Keratinocyte (primary cell): ENCODE measurements at regions not wholly inside any gene's neighbourhood (a gene's known extent, or its start where the extent isn't known, plus 50 kb on each side); places are given as distances from the start of the nearest gene placed in this dataset.

Experiments used
- DNase-seq: peaks from one replicate; pipeline ENCODE4 v3.0.0-alpha.2; 2011; ENCODE audit warnings: low read depth, missing footprints, low spot score
- FAIRE-seq: peaks from 2 replicates; lab custom pipeline; 2011; peaks lifted over from hg19 to GRCh38; lab: Jason Lieb, UNC
- H2AFZ ChIP-seq: 2 replicates; pipeline ENCODE4 v1.6.0; 2012; ENCODE audit warnings: low read length, control low read depth, inconsistent platforms; ENCODE audit not compliant: control insufficient read depth
- H3K27ac ChIP-seq: 2 replicates; pipeline ENCODE4 v1.5.1; 2011; ENCODE audit warnings: low read length; ENCODE audit not compliant: control insufficient read depth, insufficient read depth
- H3K27me3 ChIP-seq: 3 replicates; pipeline ENCODE4 v1.6.0; 2011; ENCODE audit warnings: low read length; ENCODE audit not compliant: control insufficient read depth, insufficient read depth; ENCODE audit errors: extremely low read depth
- H3K36me3 ChIP-seq, 2 experiments: 2 replicates in 1 of 2; 3 replicates in 1 of 2; pipeline ENCODE4 v1.5.1; 2011; ENCODE audit warnings: low read length in 2 of 2, mild to moderate bottlenecking in 1 of 2; ENCODE audit not compliant: control insufficient read depth in 2 of 2, insufficient read depth in 2 of 2; ENCODE audit errors: extremely low read depth in 1 of 2
- H3K4me1 ChIP-seq: 3 replicates; pipeline ENCODE4 v1.5.1; 2011; ENCODE audit warnings: low read length; ENCODE audit not compliant: control insufficient read depth, insufficient read depth; ENCODE audit errors: extremely low read depth
- H3K4me2 ChIP-seq: 3 replicates; pipeline ENCODE4 v1.6.0; 2011; ENCODE audit warnings: low read depth, low read length; ENCODE audit not compliant: control insufficient read depth, insufficient read depth; ENCODE audit errors: extremely low read depth
- H3K4me3 ChIP-seq, 3 experiments: fragments of 200-600 bp in 1 of 3; sonication (generic) in 1 of 3; 2 replicates in 2 of 3; 3 replicates in 1 of 3; pipeline ENCODE4 v1.5.1; 2011 to 2016; ENCODE audit warnings: low read length in 3 of 3, mild to moderate bottlenecking in 3 of 3, control low read depth in 2 of 3, inconsistent platforms in 1 of 3, low read depth in 1 of 3, mixed read lengths in 1 of 3, mixed run types in 1 of 3, moderate library complexity in 1 of 3; ENCODE audit not compliant: control insufficient read depth in 2 of 3, insufficient read depth in 2 of 3; ENCODE audit errors: extremely low read depth in 1 of 3
- H3K79me2 ChIP-seq: 2 replicates; pipeline ENCODE4 v1.6.0; 2012; ENCODE audit warnings: low read length; ENCODE audit not compliant: control insufficient read depth, insufficient read depth
- H3K9ac ChIP-seq: 3 replicates; pipeline ENCODE4 v1.6.0; 2011; ENCODE audit warnings: low read length; ENCODE audit not compliant: control insufficient read depth, insufficient read depth; ENCODE audit errors: extremely low read depth
- H3K9me1 ChIP-seq: 3 replicates; pipeline ENCODE4 v1.6.0; 2011; ENCODE audit warnings: low read length; ENCODE audit not compliant: control insufficient read depth, insufficient read depth; ENCODE audit errors: extremely low read depth
- H3K9me3 ChIP-seq: 2 replicates; pipeline ENCODE4 v1.5.1; 2012; ENCODE audit warnings: low read depth, low read length; ENCODE audit not compliant: control insufficient read depth
- H4K20me1 ChIP-seq: 3 replicates; pipeline ENCODE4 v1.6.0; 2011; ENCODE audit warnings: low read length; ENCODE audit not compliant: control insufficient read depth, insufficient read depth; ENCODE audit errors: extremely low read depth
- EZH2 ChIP-seq: IDR thresholded peaks from one replicate; pipeline ENCODE4 v1.6.1; 2012; ENCODE audit warnings: inconsistent platforms, mild to moderate bottlenecking, low read length, moderate library complexity
- dilution Hi-C: fragments of 300-500 bp; cut with MboI; formaldehyde crosslinking; loops from one replicate; pipeline ENCODE4 v1.7.0; 2020; ENCODE audit warnings: low sequenced_read_pairs; ENCODE audit not compliant: extremely low pct_ligation_motif_present
- TF ChIP-seq, protein P1 (sequence below), 3 experiments: IDR thresholded peaks in 1 of 3; conservative IDR thresholded peaks in 1 of 3; optimal IDR thresholded peaks in 1 of 3; 2 replicates in 2 of 3; 3 replicates in 1 of 3; pipeline versions ENCODE3 to v1.5.1; 2011; ENCODE audit warnings: low read length in 3 of 3, mild to moderate bottlenecking in 3 of 3, moderate library complexity in 2 of 3, control low read depth in 1 of 3, inconsistent platforms in 1 of 3; ENCODE audit not compliant: insufficient read depth in 2 of 3; ENCODE audit errors: extremely low read depth in 1 of 3

DNA sequence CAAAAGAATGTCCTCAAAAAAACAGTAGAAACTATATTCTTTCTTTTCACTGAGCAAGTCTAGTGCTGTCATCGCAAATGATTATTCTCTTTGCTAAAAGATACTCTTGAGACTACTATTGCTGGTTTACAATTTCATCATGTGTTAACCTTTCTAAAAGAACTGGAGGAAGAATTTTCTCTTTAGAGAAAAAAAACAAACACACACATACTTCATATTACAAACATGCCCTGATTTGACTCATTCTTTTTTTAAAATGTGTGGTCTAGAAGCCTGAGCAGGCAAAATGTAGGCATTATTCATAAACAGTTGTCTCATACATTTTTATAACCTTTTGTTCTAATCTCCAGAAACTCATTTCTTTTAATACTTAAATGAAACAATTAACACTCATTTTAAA lies 60.6 kb upstream of the FAT4 start:
- no peaks in the 10 kb centered on the region for H3K79me2 ChIP-seq
- H3K9me1 ChIP-seq: no peaks in the 10 kb centered on the region
- FAIRE-seq (no peak), DNase-seq (peak; percentile 2)
- H3K36me3 ChIP-seq: no peaks in the 10 kb centered on the region
- peaks cover 8% of the 10 kb centered on the region for H3K4me1 ChIP-seq
- peak overlapping the region; percentile 46 for H2AFZ ChIP-seq
- no peaks in the 10 kb centered on the region for H3K27me3 ChIP-seq
- TF ChIP-seq, protein P1, sequence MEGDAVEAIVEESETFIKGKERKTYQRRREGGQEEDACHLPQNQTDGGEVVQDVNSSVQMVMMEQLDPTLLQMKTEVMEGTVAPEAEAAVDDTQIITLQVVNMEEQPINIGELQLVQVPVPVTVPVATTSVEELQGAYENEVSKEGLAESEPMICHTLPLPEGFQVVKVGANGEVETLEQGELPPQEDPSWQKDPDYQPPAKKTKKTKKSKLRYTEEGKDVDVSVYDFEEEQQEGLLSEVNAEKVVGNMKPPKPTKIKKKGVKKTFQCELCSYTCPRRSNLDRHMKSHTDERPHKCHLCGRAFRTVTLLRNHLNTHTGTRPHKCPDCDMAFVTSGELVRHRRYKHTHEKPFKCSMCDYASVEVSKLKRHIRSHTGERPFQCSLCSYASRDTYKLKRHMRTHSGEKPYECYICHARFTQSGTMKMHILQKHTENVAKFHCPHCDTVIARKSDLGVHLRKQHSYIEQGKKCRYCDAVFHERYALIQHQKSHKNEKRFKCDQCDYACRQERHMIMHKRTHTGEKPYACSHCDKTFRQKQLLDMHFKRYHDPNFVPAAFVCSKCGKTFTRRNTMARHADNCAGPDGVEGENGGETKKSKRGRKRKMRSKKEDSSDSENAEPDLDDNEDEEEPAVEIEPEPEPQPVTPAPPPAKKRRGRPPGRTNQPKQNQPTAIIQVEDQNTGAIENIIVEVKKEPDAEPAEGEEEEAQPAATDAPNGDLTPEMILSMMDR (optimal IDR thresholded peaks at IDR 0.05 in 1 of 3, IDR thresholded peaks at IDR 0.05 in 1 of 3, conservative IDR thresholded peaks at IDR 0.05 in 1 of 3; ENCODE audit: extremely low read depth in 1 of 3, insufficient read depth in 2 of 3, low read length in 3 of 3): no peak
- TF ChIP-seq EZH2: no peak
- H3K27ac ChIP-seq: no peak overlapping the region
- dilution Hi-C loops: no loop called here
- no peak overlapping the region for H3K4me2 ChIP-seq
- H3K9ac ChIP-seq: no peak overlapping the region
- no peaks in the 10 kb centered on the region for H4K20me1 ChIP-seq
- H3K4me3 ChIP-seq: no peak overlapping the region
- H3K9me3 ChIP-seq: no peaks in the 10 kb centered on the region

DNA sequence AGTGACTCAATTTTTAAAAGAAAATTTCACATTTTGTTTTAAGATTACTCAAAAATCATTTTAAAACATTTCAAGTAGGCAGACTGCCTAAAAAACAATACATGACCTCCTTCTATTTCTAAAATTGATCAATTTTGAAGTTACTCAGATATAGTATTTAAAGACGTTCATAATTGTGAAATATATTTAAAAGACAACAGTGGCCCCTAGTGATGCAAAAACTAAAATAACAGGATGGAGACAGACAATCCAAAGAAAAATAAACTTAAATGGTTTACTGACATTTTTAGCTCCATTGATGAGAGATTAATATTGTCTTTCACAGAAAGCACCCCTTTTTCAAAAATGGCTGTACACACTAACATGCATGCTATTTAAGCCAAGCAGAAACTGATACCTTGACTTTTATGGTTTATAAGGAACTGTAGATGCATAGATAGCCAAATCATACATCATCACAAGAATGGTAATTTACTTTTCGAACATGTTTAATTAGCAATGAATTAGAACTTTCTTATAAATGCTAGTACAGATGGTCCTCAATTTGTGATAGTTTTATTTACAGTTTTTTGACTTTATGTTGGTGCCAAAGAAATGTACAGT lies 69.8 kb upstream of the FAT4 start:
- Histone ChIP-seq H2AFZ (no peak overlapping the region), H3K9me3 (no peaks in the 10 kb centered on the region), H3K4me2 (no peak overlapping the region), H3K27me3 (no peaks in the 10 kb centered on the region), H3K4me1 (peaks cover 4% of the 10 kb centered on the region), H3K9me1 (no peaks in the 10 kb centered on the region), H3K36me3 (no peaks in the 10 kb centered on the region), H3K9ac (no peak overlapping the region), H3K27ac (no peak overlapping the region), H4K20me1 (no peaks in the 10 kb centered on the region), H3K4me3 (no peak overlapping the region), H3K79me2 (no peaks in the 10 kb centered on the region)
- dilution Hi-C loops: no loop called here
- TF ChIP-seq, protein P1 (optimal IDR thresholded peaks at IDR 0.05 in 1 of 3, IDR thresholded peaks at IDR 0.05 in 1 of 3, conservative IDR thresholded peaks at IDR 0.05 in 1 of 3; ENCODE audit: extremely low read depth in 1 of 3, insufficient read depth in 2 of 3, low read length in 3 of 3): peak in 1 of 3 experiments; percentile 16
- TF ChIP-seq EZH2: no peak
- no peak for DNase-seq
- FAIRE-seq: peak; percentile 20
